ENCODE measurements at regions not wholly inside any gene's neighbourhood (a gene's known extent, or its start where the extent isn't known, plus 50 kb on each side); places are given as distances from the start of the nearest gene placed in this dataset.

DNA sequence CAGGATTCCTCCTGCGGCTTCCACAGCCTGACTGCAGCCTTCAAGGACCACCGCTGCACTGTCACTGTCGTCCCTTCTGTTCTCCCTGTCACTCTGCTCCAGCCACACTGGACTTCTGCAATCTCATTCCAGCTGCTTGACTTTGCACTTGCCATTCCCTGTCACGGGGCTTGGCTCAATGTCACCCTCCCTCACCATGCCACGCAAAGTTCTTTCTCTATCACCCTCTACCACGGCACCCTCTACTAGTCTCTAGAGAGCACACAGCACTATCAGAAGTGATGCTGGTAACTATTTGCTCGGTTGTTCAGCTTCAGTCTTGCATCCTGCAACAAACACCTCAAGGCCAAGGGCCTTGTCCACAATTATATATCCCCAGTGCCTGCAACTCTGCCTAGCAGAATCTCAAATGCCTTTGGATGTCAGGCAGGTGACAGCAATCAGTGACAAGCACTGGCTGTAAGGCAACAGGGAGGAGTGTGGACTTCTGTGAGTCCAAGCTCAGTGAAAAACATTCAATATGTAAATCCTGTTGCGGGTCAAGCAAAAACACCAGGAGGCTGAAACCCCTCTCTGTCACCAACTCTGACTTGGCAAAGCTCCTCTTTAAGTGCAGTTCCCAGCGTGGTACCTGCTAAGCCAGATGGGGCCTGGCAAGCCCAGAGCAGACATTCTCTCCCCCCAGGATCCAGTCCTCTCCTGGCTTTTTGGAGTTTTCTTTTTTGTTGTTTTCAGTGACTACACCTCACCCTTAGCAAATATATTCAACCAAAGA is 259.9 kb downstream of the FGFR2 start:
- no peaks in the 10 kb centered on the region for H3K36me3 ChIP-seq
- no peak for ATAC-seq
- DNase-seq = no peak
- FAIRE-seq = no peak
- H3K4me3 ChIP-seq = no peak overlapping the region
- intact Hi-C loops (cut with DNase I) = no loop called here
- WGBS, 2 donors = 88 to 92% methylated on average over 9 of the region's 9 CpGs
- TF ChIP-seq, protein P1, sequence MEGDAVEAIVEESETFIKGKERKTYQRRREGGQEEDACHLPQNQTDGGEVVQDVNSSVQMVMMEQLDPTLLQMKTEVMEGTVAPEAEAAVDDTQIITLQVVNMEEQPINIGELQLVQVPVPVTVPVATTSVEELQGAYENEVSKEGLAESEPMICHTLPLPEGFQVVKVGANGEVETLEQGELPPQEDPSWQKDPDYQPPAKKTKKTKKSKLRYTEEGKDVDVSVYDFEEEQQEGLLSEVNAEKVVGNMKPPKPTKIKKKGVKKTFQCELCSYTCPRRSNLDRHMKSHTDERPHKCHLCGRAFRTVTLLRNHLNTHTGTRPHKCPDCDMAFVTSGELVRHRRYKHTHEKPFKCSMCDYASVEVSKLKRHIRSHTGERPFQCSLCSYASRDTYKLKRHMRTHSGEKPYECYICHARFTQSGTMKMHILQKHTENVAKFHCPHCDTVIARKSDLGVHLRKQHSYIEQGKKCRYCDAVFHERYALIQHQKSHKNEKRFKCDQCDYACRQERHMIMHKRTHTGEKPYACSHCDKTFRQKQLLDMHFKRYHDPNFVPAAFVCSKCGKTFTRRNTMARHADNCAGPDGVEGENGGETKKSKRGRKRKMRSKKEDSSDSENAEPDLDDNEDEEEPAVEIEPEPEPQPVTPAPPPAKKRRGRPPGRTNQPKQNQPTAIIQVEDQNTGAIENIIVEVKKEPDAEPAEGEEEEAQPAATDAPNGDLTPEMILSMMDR (IDR thresholded peaks at IDR 0.05) = no peak
- H3K27ac ChIP-seq = no peak overlapping the region
- no peaks in the 10 kb centered on the region for H3K9me3 ChIP-seq
- no peaks in the 10 kb centered on the region for H3K27me3 ChIP-seq
- H3K4me1 ChIP-seq = no peaks in the 10 kb centered on the region

DNA sequence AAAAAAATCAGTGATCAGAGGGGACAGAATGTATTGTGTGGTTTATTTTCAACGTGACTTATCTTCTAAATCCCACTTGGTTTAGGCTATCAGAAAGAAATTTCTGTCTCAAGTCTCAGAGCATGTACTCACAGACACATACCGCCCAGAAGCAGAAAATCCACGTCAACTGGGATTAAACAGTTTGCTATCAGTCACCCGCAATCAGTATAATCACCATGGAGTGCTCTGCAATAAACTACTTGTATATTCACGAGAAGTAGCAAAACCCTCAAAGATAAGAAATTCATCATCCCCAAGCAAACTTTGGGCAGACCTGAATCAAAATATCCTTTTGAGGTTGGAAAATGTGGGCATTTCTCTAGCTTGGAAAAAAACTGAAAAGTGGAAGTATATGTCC is 259.1 kb downstream of the FGFR2 start:
- FAIRE-seq (no peak), DNase-seq (no peak), ATAC-seq (no peak)
- H3K36me3 ChIP-seq = no peaks in the 10 kb centered on the region
- H3K27me3 ChIP-seq = no peaks in the 10 kb centered on the region
- H3K9me3 ChIP-seq = no peaks in the 10 kb centered on the region
- 79 to 84% methylated on average over 5 of the region's 5 CpGs for WGBS, 2 donors
- H3K27ac ChIP-seq = no peak overlapping the region
- H3K4me3 ChIP-seq = no peak overlapping the region
- TF ChIP-seq, protein P1 (IDR thresholded peaks at IDR 0.05) = no peak
- no peaks in the 10 kb centered on the region for H3K4me1 ChIP-seq
- intact Hi-C loops (cut with DNase I) = no loop called here

DNA sequence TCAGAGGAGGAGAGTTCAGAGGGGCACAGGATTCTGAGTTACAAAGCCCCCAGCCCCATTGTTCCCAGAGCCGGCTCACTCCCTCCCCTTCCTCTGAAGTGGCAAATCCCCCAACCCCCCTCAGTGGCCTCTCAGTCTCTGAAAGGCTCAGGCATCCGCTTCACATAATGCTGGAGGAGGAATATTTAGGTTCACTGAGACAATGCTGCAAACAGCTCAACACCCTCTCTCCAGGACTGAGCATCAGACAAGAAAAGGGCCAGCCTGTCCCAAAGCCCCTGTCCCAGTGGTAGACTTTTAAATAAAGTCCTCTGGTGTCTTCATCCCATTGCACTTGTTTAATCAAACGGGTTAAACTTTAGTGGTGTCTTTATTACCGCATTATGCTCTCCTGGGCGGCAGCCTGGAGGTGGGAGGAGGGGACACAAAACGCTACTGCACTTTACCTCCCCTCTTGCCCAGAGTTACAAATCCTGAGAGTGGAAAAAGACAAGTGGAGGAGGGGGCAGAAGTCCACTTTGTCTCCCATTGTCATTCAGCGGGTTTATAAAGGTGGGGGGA is 257.9 kb downstream of the FGFR2 start:
- H3K27me3 ChIP-seq = no peaks in the 10 kb centered on the region
- WGBS, 2 donors = 53 to 63% methylated on average over 7 of the region's 7 CpGs
- intact Hi-C loops (cut with DNase I) = no loop called here
- no peaks in the 10 kb centered on the region for H3K4me1 ChIP-seq
- H3K9me3 ChIP-seq = no peaks in the 10 kb centered on the region
- ATAC-seq (no peak), FAIRE-seq (no peak), DNase-seq (no peak)
- H3K27ac ChIP-seq = no peak overlapping the region
- TF ChIP-seq, protein P1 (IDR thresholded peaks at IDR 0.05) = no peak
- no peaks in the 10 kb centered on the region for H3K36me3 ChIP-seq
- no peak overlapping the region for H3K4me3 ChIP-seq

DNA sequence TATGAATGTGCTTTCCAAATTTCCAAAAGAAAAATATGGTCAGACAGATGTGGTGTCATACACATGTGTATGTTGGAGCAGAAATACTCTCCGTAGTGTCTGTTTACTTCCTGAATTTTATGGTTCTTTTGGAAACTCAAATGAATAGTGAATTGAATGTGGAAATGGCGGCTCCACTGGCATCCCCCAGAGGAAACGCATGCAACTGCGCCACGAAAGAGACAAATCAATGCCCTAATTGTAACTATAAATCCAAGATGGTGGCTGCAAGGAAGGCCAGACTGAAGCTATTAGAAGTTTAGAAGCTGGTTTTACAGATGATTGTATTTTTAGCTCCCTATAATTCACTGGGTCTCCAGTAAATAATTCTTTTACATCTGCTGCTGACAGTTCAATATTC is 246.7 kb downstream of the FGFR2 start:
- WGBS, 2 donors = 86 to 93% methylated on average over 5 of the region's 5 CpGs
- no peaks in the 10 kb centered on the region for H3K36me3 ChIP-seq
- intact Hi-C loops (cut with DNase I) = no loop called here

More for the DNA sequence above, 246.7 kb downstream of the FGFR2 start:
- H3K4me1 ChIP-seq = no peaks in the 10 kb centered on the region
- ATAC-seq (no peak), FAIRE-seq (no peak), DNase-seq (no peak)
- H3K9me3 ChIP-seq = no peaks in the 10 kb centered on the region
- H3K4me3 ChIP-seq = no peak overlapping the region
- H3K27ac ChIP-seq = no peak overlapping the region
- no peaks in the 10 kb centered on the region for H3K27me3 ChIP-seq
- TF ChIP-seq, protein P1 (IDR thresholded peaks at IDR 0.05) = no peak
